ENCODE measurements at regions not wholly inside any gene's neighbourhood (a gene's known extent, or its start where the extent isn't known, plus 50 kb on each side); places are given as distances from the start of the nearest gene placed in this dataset.
"Not testable (repeated sequence)": the region's sequence is repeated elsewhere in the genome, so short reads cannot be mapped to it uniquely, and the experiment has no call there.

GRCh38 chr15:26259581-26259980, 396.5 kb upstream of the ATP10A start:
- DNase-seq, result no peak

DNA sequence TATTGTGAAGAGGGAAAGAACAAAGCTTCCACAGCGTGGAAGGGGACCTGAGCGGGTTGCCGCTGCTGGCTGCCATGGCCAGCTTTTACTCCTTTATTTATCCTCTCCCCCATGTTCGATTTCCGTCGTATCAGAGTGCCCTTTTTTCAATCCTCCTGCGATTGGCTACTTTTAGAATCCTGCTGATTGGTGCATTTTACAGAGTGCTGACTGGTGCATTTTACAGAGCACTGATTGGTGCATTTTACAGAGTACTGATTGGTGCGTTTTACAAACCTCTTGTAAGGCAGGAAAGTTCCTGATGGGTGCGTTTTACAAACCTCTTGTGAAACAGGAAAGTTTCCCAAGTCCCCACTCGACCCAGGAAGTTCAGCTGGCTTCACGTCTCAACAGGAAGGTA, 381.7 kb upstream of the ATP10A start:
- not testable (repeated sequence) for DNase-seq

DNA sequence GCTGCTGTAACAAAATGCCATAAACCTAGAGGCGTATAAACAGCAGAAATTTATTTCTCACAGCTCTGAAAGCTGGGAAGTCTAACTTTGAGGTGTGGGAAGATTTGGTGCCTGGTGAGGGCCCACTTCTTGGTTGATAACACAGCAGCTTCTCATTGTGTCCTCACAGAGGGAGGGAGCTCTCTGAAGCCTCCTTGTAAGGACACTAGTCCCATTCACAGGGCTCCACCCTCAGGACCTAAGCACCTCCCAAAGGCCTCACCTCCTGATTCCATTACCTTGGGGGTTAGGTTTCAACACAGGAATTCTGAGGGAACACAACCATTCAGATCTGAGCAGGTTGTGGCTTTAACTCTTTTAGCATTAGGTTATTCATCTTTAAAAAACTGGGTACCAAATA, 380.3 kb upstream of the ATP10A start:
- no peak for DNase-seq

DNA sequence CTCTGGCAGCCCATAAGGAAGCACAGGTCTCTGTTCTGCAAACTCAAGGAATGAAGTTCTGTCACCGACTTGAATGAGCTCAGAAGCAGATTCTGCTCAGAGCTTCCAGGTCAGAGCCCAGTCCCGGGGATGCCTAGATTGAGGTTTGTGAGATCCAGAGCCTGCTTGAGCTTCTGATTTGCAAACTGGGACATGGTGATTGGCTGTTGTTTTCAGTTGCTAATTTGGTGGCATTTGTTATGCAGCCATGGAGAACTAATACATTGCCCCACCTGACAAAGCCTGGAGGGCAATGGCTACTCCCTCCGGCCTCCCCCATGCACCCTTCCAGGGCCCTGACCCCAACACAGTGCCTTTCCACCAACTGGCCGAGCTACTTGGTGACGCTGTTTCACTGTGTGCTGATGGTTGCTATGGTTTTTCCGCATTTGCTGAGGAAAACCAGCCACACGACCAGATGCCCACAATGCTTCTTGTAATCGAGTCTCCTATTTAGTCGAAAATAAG, 379.5 kb upstream of the ATP10A start:
- no peak for DNase-seq

DNA sequence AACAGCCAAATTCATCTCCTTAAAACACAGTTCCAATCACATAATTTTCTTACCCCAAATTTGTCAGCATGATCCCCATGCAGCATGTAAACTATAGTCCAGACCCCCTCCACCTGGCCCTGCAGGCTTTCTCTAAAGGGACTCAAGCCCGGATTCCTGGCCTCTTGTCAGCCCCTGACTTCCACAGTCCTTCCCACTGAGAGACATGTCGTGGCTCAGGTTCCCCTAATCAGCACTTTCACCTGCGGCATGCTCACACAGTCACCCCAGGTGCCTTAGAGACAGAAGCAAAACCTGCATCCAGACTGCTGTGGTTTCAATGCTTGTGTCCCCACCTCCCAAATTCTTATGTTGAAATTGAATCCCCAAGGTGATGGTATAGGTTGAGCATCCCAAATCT, 372.7 kb upstream of the ATP10A start:
- DNase-seq, result no peak

- DNase-seq, result no peak
Measured at GRCh38 chr15:26234976-26235767, 372.0 kb upstream of the ATP10A start.

DNA sequence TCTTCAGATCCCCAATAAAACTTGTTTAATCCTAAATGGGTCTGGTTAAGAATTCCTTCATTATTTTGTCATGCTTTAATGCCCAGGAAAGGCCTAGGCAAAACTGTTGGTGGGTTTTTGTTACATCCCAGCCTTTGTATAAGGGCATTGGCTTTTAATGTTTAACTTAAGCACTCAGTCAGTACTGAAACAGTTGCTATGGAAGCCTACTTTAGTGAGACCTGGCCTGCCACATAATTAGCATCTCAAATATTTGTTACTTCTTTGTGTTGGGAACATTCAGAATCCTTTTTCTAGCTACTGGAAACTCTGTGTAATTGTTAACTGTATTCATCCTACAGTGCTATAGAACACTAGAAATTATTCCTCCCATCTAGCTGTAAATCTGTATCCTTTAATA, 369.6 kb upstream of the ATP10A start:
- DNase-seq, result no peak

DNA sequence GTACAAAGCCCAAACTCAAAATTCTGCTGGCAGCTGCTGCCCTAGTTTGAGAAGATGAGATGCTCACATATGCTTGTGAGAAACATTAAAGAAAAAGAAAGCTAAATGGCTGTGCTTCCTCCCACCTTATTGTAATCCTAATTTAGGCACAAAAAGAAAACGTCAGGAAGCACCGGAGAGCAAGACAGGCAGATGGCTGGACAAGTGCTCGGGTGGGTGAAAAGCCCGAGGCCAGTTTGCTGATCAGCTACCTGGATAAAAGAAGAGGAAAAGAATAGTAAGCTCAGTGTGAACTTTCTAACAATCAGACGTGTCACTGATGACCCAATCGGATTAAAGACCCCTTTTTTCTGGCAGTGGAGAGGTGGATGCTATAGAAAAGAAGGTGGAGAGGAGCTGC, 368.0 kb upstream of the ATP10A start:
- DNase-seq, result no peak

GRCh38 chr15:26224266-26224665, 361.1 kb upstream of the ATP10A start:
- no peak for DNase-seq

- no peak for DNase-seq
Measured at GRCh38 chr15:26223720-26224119, 360.6 kb upstream of the ATP10A start.

DNA sequence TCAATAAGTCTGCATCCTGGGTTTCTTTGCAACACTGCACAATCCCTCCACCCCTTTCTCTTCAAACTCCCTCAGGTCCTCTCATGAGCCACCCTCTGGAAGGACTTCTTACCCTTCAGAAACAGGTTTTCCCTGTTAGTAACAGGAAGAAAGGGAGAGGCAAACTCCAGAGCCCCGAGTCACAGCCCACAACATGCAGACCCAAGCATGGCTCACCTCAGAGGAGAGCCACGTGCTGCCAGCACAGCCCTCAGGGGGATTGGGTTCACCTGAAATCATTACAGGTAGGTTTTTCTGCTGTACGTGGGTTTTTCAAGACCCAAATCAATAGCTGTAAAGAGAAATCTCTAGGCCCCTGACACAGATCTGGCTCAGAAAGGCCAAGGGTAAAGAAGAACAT, 359.7 kb upstream of the ATP10A start:
- DNase-seq, result no peak

DNA sequence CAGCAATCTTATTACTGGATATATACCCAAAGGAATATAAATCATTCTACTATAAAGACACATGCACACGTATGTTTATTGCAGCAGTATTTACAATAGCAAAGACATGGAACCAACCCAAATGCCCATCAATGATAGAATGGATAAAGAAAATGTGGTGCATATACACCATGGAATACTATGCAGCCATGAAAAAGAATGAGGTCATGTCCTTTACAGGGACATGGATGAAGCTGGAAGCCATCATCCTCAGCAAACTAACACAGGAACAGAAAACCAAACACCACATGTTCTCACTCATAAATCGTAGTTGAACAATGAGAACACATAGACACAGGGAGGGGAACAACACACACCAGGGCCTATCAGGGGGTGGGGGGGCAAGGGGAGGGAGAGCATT, 353.9 kb upstream of the ATP10A start:
- not testable (repeated sequence) for DNase-seq

DNA sequence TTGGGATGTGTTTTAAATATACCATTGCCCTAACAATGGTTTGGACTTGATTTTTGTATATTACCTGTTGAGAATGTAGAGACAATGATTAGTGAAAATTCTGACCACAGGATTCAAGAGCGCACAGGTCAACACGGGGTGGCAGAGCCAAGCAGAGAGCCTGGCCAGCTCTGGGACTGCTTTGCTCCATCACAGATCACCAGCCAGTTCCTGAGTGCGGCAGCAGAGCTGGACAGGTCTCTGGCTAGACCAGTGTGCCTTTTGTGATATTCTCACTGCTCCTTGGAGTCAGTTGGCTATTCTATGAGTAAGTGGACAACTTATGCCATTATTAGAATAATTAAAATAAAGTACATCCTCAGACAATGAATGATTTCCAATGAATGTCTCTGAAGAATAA, 351.2 kb upstream of the ATP10A start:
- DNase-seq, result no peak

DNA sequence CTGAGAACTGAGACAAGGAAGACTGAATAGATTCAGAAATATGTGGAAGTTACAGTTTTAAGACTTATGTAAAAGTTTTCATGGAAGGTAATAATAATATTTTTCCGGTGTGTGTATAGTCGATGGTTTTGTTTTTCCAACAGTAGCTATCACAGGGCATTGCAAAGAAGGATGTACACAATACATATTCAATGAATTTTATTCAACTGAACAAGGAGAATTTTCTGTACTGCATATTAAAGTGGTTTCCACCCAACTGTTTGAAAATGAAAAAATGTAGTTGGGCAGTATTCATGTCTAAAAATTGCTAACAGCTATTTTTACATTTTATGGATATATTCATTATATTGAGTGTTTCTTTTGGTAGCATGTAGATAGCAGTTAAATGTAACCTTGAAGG, 350.3 kb upstream of the ATP10A start:
- no peak for DNase-seq

DNA sequence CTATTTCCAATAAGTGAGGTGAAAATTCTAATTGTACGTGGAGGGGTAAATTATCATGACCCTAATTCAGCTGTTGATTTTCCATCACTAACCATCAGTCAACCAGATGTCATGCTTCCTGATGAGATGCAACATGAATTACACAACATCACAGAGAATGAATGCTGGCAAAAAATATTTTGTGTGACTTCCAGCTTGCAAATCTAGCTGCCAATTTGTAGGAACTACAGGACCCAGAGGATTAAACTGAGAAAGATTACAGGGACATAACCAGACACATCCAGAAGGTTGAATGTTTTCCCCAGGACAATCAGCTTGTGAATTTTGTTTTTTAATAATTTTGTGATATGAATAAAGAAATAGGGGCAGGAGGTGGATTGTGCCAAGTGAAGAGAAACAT, 349.0 kb upstream of the ATP10A start:
- no peak for DNase-seq

DNA sequence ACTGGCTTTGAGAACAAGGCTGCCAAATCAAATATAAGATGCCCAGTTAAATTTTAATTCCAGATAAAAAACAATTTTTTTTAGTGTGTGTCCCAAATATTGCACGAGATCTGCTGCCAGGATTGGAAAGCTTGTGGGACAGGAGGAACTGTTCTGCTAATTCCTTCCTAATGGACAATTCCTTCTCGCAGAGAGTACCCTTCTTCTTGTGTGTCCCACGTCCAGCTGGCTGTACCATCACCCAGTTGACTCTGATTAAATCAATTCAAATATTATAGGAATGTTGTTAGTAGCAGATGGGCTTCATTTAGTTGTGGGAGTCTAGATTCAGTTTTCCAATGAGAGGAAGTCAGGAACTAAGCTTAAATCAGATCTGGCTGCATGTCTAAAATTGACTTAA, 347.9 kb upstream of the ATP10A start:
- no peak for DNase-seq

GRCh38 chr15:26201177-26201858, 338.2 kb upstream of the ATP10A start:
- DNase-seq, result no peak

- no peak for DNase-seq
Measured at GRCh38 chr15:26200427-26200826, 337.3 kb upstream of the ATP10A start.

DNA sequence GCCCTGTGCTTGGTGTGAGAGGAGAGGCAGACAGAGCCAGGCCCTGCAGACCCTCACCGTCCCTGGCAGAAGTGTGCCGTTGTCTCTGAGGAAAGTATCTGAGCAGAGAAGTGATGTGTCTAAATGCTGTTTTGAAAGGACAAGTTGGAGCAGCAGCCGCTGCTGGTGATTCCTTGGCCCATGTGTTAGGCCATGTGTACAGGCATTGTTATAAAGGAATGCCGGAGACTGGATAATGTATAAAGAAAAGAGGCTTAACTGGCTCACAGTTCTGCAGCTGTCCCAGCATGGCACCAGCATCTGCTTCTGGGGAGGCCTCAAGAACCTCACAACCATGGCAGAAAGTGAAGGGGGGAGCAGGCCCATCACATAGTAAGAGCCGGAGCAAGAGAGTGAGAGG, 334.6 kb upstream of the ATP10A start:
- no peak for DNase-seq

GRCh38 chr15:26197060-26197459, 333.9 kb upstream of the ATP10A start:
- DNase-seq, result no peak

DNA sequence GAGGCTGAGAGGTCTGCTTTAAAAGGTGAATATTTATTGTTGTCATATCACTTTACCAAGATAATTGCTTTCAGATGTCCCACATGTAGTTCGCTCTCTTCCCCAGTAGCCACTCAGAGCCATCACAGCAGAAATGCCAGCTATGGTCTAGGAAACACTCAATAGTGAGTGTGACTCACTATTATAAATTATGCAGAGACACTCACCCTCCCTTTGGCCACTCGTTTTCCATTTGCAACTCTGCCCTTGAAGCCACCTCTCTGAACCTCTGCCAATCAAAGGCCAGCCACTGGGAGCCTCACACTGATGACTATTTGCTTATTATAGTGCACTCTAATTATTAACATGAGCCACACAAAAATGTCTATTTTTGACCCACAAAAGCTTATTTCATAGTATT, 328.1 kb upstream of the ATP10A start:
- no peak for DNase-seq

DNA sequence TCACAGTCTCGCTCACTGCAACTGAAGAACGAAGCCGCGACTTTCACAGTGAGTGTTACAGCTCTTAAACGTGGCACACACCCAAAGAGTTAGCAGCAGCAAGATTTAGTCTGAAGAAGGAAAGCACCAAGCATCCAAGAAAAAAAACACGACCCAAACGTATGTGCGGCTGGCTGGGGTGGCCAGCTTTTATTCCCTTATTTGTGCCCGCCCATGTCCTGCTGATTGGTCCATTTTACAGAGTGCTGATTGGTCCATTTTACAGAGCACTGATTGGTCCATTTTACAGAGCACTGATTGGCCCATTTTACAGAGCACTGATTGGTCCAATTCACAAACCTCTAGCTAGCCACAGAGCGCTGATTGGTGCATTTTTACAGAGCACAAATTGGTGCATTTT, 323.0 kb upstream of the ATP10A start:
- not testable (repeated sequence) for DNase-seq

- DNase-seq, result no peak
Measured at GRCh38 chr15:26182441-26182840, 319.3 kb upstream of the ATP10A start.

DNA sequence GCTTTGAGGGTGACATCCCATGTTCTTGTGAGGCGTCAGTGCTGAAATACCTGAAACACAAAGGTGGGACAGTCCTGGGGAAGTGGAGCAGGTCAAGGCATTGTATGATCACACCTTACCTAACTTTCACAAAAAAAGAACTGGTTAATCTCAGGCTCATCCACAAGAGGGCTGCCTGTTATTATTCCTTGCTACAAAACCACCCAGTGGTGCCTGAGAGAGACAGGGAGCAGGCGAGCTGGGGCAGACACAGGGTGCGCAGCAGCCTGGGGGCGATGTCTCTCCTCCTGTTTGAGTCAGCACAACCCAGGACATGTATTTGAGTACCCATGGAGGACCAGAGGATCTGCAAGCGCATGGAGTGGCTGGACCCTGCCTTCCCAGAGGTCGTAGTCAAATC, 316.8 kb upstream of the ATP10A start:
- DNase-seq, result no peak

Data from HCEC 1CT (cell line).